Muscle layer of colon (tissue), 2 donors: ENCODE measurements at regions not wholly inside any gene's neighbourhood (a gene's known extent, or its start where the extent isn't known, plus 50 kb on each side); places are given as distances from the start of the nearest gene placed in this dataset.
"Not testable (repeated sequence)": the region's sequence is repeated elsewhere in the genome, so short reads cannot be mapped to it uniquely, and the experiment has no call there.

ENCODE experiments used
- H3K27ac ChIP-seq: one replicate; pipeline ENCODE4 v1.7.0; 2013; ENCODE audit warnings: low read depth, mild to moderate bottlenecking, low read length, moderate library complexity
- H3K27me3 ChIP-seq, 2 donors: one replicate each; pipeline ENCODE4 v1.7.0; 2013; ENCODE audit warnings: low read length in 2 of 2, mild to moderate bottlenecking in 2 of 2; ENCODE audit not compliant: insufficient read depth in 2 of 2, control insufficient read depth in 1 of 2
- H3K36me3 ChIP-seq: one replicate; pipeline ENCODE4 v1.7.0; 2013; ENCODE audit warnings: mild to moderate bottlenecking, low read length; ENCODE audit not compliant: insufficient read depth
- H3K4me1 ChIP-seq: one replicate; pipeline ENCODE4 v1.7.0; 2013; ENCODE audit warnings: mild to moderate bottlenecking, low read length; ENCODE audit not compliant: insufficient read depth
- H3K4me3 ChIP-seq, 2 donors: one replicate each; pipeline ENCODE4 v1.7.0; 2013; ENCODE audit warnings: low read length in 2 of 2, low read depth in 1 of 2, mild to moderate bottlenecking in 1 of 2, moderate library complexity in 1 of 2
- H3K9ac ChIP-seq: one replicate; pipeline ENCODE4 v1.7.0; 2013; ENCODE audit warnings: low read length
- H3K9me3 ChIP-seq: one replicate; pipeline ENCODE4 v1.7.0; 2013; ENCODE audit warnings: mild to moderate bottlenecking, low read length
- donor health status: abdominal sarcoma.
- donor health status: Adenocarcinoma of cecum.

DNA sequence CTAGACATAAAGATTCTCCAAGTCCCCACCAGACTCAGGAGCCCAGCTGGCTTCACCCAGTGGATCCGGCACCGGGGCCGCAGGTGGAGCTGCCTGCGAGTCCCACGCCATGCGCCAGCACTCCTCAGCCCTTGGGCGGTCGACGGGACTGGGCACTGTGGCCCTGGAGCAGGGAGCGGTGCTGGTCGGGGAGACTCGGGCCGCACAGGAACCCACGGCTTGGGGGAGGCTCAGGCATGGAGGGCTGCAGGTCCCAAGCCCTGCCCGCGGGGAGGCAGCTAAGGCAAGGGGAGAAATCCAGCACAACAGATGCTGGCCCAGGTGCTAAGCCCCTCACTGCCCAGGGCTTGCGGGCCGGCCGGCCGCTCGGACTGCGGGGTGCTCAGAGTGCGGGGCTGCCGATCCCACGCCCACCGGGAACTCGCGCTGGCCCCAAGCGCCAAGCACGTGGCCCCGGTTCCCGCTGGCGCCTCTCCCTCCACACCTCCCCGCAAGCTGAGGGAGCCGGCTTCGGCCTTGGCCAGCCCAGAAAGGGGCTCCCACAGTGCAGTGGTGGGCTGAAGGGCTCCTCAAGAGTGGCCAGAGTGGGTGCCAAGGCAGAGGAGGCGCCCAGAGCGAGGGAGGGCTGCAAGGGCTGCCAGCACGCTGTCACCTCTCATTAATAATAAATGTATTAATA lies 212.6 kb upstream of the LRRTM4 start:
- H3K27me3 ChIP-seq: not testable (repeated sequence)

GRCh38 chr2:77737236-77737635 lies 215.1 kb upstream of the LRRTM4 start:
- Histone ChIP-seq H3K9ac (no peak overlapping the region), H3K36me3 (no peaks in the 10 kb centered on the region), H3K4me3 (no peak overlapping the region), H3K27ac (no peak overlapping the region), H3K27me3 (no peaks in the 10 kb centered on the region), H3K4me1 (no peaks in the 10 kb centered on the region), H3K9me3 (no peaks in the 10 kb centered on the region)

More for the DNA sequence above, 212.6 kb upstream of the LRRTM4 start:
- not testable (repeated sequence) for H3K27ac ChIP-seq, H3K4me3 ChIP-seq, H3K9me3 ChIP-seq, H3K4me1 ChIP-seq, H3K9ac ChIP-seq, H3K36me3 ChIP-seq

- Histone ChIP-seq H3K4me1 (no peaks in the 10 kb centered on the region), H3K36me3 (no peaks in the 10 kb centered on the region), H3K9ac (no peak overlapping the region), H3K27ac (no peak overlapping the region), H3K27me3 (no peaks in the 10 kb centered on the region), H3K4me3 (no peak overlapping the region), H3K9me3 (no peaks in the 10 kb centered on the region)
Observed at GRCh38 chr2:77746780-77747179, 224.6 kb upstream of the LRRTM4 start.

DNA sequence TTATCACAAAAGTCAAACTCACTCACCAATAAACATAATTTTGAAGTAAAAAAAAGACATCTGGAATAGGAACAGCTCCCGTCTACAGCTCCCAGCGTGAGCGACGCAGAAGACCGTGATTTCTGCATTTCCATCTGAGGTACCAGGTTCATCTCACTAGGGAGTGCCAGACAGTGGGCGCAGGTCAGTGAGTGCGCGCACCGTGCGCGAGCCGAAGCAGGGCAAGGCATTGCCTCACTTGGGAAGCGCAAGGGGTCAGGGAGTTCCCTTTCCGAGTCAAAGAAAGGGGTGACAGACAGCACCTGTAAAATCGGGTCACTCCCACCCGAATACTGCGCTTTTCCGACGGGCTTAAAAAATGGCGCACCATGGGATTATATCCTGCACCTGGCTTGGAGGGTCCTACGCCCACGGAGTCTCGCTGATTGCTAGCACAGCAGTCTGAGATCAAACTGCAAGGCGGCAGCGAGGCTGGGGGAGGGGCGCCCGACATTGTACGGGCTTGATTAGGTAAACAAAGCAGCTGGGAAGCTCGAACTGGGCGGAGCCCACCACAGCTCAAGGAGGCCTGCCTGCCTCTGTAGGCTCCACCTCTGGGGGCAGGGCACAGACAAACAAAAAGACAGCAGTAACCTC lies 231.7 kb upstream of the LRRTM4 start:
- H3K9ac ChIP-seq, H3K27ac ChIP-seq, H3K4me3 ChIP-seq, H3K9me3 ChIP-seq, H3K27me3 ChIP-seq, H3K36me3 ChIP-seq, H3K4me1 ChIP-seq: not testable (repeated sequence)

GRCh38 chr2:77767388-77768076 lies 245.4 kb upstream of the LRRTM4 start:
- H3K27me3 ChIP-seq: no peaks in the 10 kb centered on the region

GRCh38 chr2:77768508-77768907 lies 246.3 kb upstream of the LRRTM4 start:
- Histone ChIP-seq H3K9ac (no peak overlapping the region), H3K27me3 (no peaks in the 10 kb centered on the region), H3K27ac (no peak overlapping the region), H3K4me1 (no peaks in the 10 kb centered on the region), H3K9me3 (no peaks in the 10 kb centered on the region), H3K36me3 (no peaks in the 10 kb centered on the region), H3K4me3 (no peak overlapping the region)

More at GRCh38 chr2:77767388-77768076, 245.4 kb upstream of the LRRTM4 start:
- H3K27ac ChIP-seq: no peak overlapping the region
- H3K9me3 ChIP-seq: no peaks in the 10 kb centered on the region
- H3K36me3 ChIP-seq: no peaks in the 10 kb centered on the region
- no peaks in the 10 kb centered on the region for H3K4me1 ChIP-seq
- no peak overlapping the region for H3K4me3 ChIP-seq
- no peak overlapping the region for H3K9ac ChIP-seq

- Histone ChIP-seq H3K27me3 (no peaks in the 10 kb centered on the region), H3K27ac (no peak overlapping the region), H3K9me3 (no peaks in the 10 kb centered on the region), H3K36me3 (no peaks in the 10 kb centered on the region), H3K4me3 (no peak overlapping the region), H3K4me1 (no peaks in the 10 kb centered on the region), H3K9ac (no peak overlapping the region)
Observed at GRCh38 chr2:77778917-77779316, 256.7 kb upstream of the LRRTM4 start.

- H3K4me1 ChIP-seq, H3K36me3 ChIP-seq, H3K27me3 ChIP-seq, H3K9me3 ChIP-seq, H3K4me3 ChIP-seq, H3K27ac ChIP-seq, H3K9ac ChIP-seq: not testable (repeated sequence)
Observed at GRCh38 chr2:77793500-77793899, 271.3 kb upstream of the LRRTM4 start.

- no peaks in the 10 kb centered on the region for H3K4me1 ChIP-seq
- no peak overlapping the region for H3K9ac ChIP-seq
- no peaks in the 10 kb centered on the region for H3K27me3 ChIP-seq
- H3K4me3 ChIP-seq: no peak overlapping the region
- H3K36me3 ChIP-seq: no peaks in the 10 kb centered on the region
- no peak overlapping the region for H3K27ac ChIP-seq
- no peaks in the 10 kb centered on the region for H3K9me3 ChIP-seq
Observed at GRCh38 chr2:77796397-77796796, 274.2 kb upstream of the LRRTM4 start.

DNA sequence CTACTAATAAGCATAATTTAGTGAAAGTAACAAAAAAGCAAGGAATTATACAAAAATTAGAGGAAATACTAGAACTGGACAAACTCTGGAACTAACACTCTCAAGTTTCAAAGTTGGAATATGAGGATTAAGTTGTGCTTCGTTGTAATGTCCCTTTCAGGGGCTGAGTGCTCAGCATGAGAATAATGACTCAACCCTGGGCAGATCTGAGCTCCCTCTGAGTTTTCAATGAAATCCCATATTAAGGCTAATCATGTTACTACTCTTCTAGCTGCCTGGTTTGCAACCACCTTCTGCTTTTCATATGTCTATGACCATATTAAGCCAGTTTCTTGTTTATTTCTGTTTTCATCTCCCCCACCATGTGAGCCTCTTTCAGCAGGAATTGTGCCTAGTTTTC lies 274.9 kb upstream of the LRRTM4 start:
- H3K27me3 ChIP-seq: no peaks in the 10 kb centered on the region
- H3K4me3 ChIP-seq: no peak overlapping the region
- H3K36me3 ChIP-seq: no peaks in the 10 kb centered on the region
- H3K9ac ChIP-seq: no peak overlapping the region
- H3K4me1 ChIP-seq: no peaks in the 10 kb centered on the region
- H3K27ac ChIP-seq: no peak overlapping the region
- no peaks in the 10 kb centered on the region for H3K9me3 ChIP-seq

- no peaks in the 10 kb centered on the region for H3K36me3 ChIP-seq
- no peak overlapping the region for H3K27ac ChIP-seq
- no peak overlapping the region for H3K9ac ChIP-seq
- H3K9me3 ChIP-seq: no peaks in the 10 kb centered on the region
- no peaks in the 10 kb centered on the region for H3K27me3 ChIP-seq
- H3K4me3 ChIP-seq: no peak overlapping the region
- H3K4me1 ChIP-seq: no peaks in the 10 kb centered on the region
Observed at GRCh38 chr2:77800410-77800809, 278.2 kb upstream of the LRRTM4 start.
